Fibroblast of lung (primary cell): ENCODE measurements at regions not wholly inside any gene's neighbourhood (a gene's known extent, or its start where the extent isn't known, plus 50 kb on each side); places are given as distances from the start of the nearest gene placed in this dataset.

Experiments
- EZH2 ChIP-seq: IDR thresholded peaks from 2 replicates; pipeline ENCODE4 v1.5.1; 2012; ENCODE audit warnings: low read length, control low read depth, mild to moderate bottlenecking; ENCODE audit errors: missing control alignments
- TF ChIP-seq, protein P1 (sequence below), 2 donors: IDR thresholded peaks in 1 of 2; conservative IDR thresholded peaks in 1 of 2; 1 replicate in 1 of 2; 2 replicates in 1 of 2; pipeline ENCODE4 v1.5.1; 2011 to 2012; ENCODE audit warnings: low read length in 2 of 2, control low read depth in 1 of 2, inconsistent platforms in 1 of 2, low read depth in 1 of 2, mild to moderate bottlenecking in 1 of 2

- TF ChIP-seq, protein P1, sequence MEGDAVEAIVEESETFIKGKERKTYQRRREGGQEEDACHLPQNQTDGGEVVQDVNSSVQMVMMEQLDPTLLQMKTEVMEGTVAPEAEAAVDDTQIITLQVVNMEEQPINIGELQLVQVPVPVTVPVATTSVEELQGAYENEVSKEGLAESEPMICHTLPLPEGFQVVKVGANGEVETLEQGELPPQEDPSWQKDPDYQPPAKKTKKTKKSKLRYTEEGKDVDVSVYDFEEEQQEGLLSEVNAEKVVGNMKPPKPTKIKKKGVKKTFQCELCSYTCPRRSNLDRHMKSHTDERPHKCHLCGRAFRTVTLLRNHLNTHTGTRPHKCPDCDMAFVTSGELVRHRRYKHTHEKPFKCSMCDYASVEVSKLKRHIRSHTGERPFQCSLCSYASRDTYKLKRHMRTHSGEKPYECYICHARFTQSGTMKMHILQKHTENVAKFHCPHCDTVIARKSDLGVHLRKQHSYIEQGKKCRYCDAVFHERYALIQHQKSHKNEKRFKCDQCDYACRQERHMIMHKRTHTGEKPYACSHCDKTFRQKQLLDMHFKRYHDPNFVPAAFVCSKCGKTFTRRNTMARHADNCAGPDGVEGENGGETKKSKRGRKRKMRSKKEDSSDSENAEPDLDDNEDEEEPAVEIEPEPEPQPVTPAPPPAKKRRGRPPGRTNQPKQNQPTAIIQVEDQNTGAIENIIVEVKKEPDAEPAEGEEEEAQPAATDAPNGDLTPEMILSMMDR (conservative IDR thresholded peaks at IDR 0.05 in 1 of 2, IDR thresholded peaks at IDR 0.05 in 1 of 2; ENCODE audit: low read depth in 1 of 2, low read length in 2 of 2) = no peak
- TF ChIP-seq EZH2 = no peak
Measured at GRCh38 chr4:184275766-184276165, 58.1 kb upstream of the ENPP6 start.
